GM23338 (cell line): ENCODE measurements at regions not wholly inside any gene's neighbourhood (a gene's known extent, or its start where the extent isn't known, plus 50 kb on each side); places are given as distances from the start of the nearest gene placed in this dataset.

ENCODE experiments used
- ATAC-seq: fragments of 200-7000 bp; cut with Tn5 transposase; 3 replicates; pipeline ENCODE4 v1.9.1; 2020
- DNase-seq: peaks from one replicate; pipeline ENCODE4 v3.0.0-alpha.2; 2015; ENCODE audit warnings: low spot score
- H2AFZ ChIP-seq: fragments of 200-600 bp; sonication (generic); 2 replicates; pipeline ENCODE4 v1.8.0; 2016; ENCODE audit warnings: antibody characterized with exemption, mild to moderate bottlenecking, moderate library complexity
- H3F3A ChIP-seq: fragments of 200-600 bp; sonication (generic); replicated peaks from 2 replicates; pipeline ENCODE4 v1.8.0; 2017; ENCODE audit warnings: antibody characterized with exemption, mixed run types, low read depth
- H3K27ac ChIP-seq: fragments of 200-600 bp; sonication (generic); 2 replicates; pipeline ENCODE4 v1.6.1; 2016; ENCODE audit warnings: low read depth
- H3K27me3 ChIP-seq: fragments of 200-600 bp; sonication (generic); 2 replicates; pipeline ENCODE4 v1.8.0; 2016; ENCODE audit warnings: mild to moderate bottlenecking, mixed run types, moderate library complexity; ENCODE audit not compliant: insufficient read depth
- H3K36me3 ChIP-seq: fragments of 200-600 bp; sonication (generic); 2 replicates; pipeline ENCODE4 v1.8.0; 2016; ENCODE audit warnings: mild to moderate bottlenecking; ENCODE audit not compliant: insufficient read depth
- H3K4me1 ChIP-seq: fragments of 200-600 bp; sonication (generic); 2 replicates; pipeline ENCODE4 v1.8.0; 2016; ENCODE audit warnings: mild to moderate bottlenecking, moderate library complexity; ENCODE audit not compliant: insufficient read depth
- H3K4me2 ChIP-seq: fragments of 200-600 bp; sonication (generic); 2 replicates; pipeline ENCODE4 v1.7.1; 2017; ENCODE audit warnings: mixed run types
- H3K4me3 ChIP-seq: fragments of 200-600 bp; sonication (generic); 2 replicates; pipeline ENCODE4 v1.6.1; 2016; ENCODE audit warnings: mixed run types
- H3K79me2 ChIP-seq: fragments of 200-600 bp; sonication (generic); replicated peaks from 2 replicates; pipeline ENCODE4 v1.8.0; 2017; ENCODE audit warnings: mild to moderate bottlenecking; ENCODE audit not compliant: insufficient read depth
- H3K9me2 ChIP-seq: fragments of 200-600 bp; sonication (generic); 2 replicates; pipeline ENCODE4 v1.8.0; 2017; ENCODE audit not compliant: insufficient read depth
- H4K20me1 ChIP-seq: fragments of 200-600 bp; sonication (generic); replicated peaks from 2 replicates; pipeline ENCODE4 v1.8.0; 2017; ENCODE audit warnings: mild to moderate bottlenecking; ENCODE audit not compliant: insufficient read depth
- H3K27ac Mint-ChIP-seq: 2 replicates; pipeline ENCODE4 v1.8.0; 2020; ENCODE audit warnings: inconsistent platforms, mild to moderate bottlenecking, moderate library complexity, mixed read lengths
- H3K27me3 Mint-ChIP-seq: 3 replicates; pipeline ENCODE4 v1.8.0; 2022; ENCODE audit warnings: low read depth, mild to moderate bottlenecking, moderate library complexity, mixed read lengths, inconsistent platforms; ENCODE audit not compliant: insufficient read depth, poor library complexity
- H3K36me3 Mint-ChIP-seq: 3 replicates; pipeline ENCODE4 v1.8.0; 2021; ENCODE audit warnings: low read depth, mild to moderate bottlenecking, inconsistent platforms, moderate library complexity, mixed read lengths
- H3K4me1 Mint-ChIP-seq: 3 replicates; pipeline ENCODE4 v1.8.0; 2020; ENCODE audit warnings: mild to moderate bottlenecking, inconsistent platforms, mixed read lengths
- H3K4me3 Mint-ChIP-seq: 3 replicates; pipeline ENCODE4 v1.8.0; 2021; ENCODE audit warnings: moderate library complexity, mild to moderate bottlenecking, inconsistent platforms, mixed read lengths
- H3K9me3 Mint-ChIP-seq: 3 replicates; pipeline ENCODE4 v1.8.0; 2020; ENCODE audit warnings: moderate library complexity, mild to moderate bottlenecking, inconsistent platforms, mixed read lengths
- CREB1 ChIP-seq: fragments of 250-450 bp; sonication (Bioruptor Pico); IDR thresholded peaks from 2 replicates; pipeline ENCODE4 v1.5.0; 2020; ENCODE audit warnings: low read depth, mild to moderate bottlenecking, moderate library complexity
- CTCF ChIP-seq, 2 experiments: fragments of 200-600 bp in 1 of 2; sonication (generic) in 1 of 2; conservative IDR thresholded peaks; 2 replicates each; pipeline versions ENCODE4 v1.5.1 to v1.6.1; 2016 to 2017; ENCODE audit warnings: antibody characterized with exemption in 2 of 2, low read depth in 2 of 2, mild to moderate bottlenecking in 2 of 2, moderate library complexity in 1 of 2
- ETS1 ChIP-seq: IDR thresholded peaks from 2 replicates; pipeline ENCODE4 v1.6.1; 2016; ENCODE audit warnings: antibody characterized with exemption
- EZH2 ChIP-seq: fragments of 200-600 bp; sonication (generic); IDR thresholded peaks from one replicate; pipeline ENCODE4 v1.8.0; 2017; ENCODE audit warnings: antibody characterized with exemption, mild to moderate bottlenecking, low read depth; ENCODE audit not compliant: unreplicated experiment
- EZH2phosphoT487 ChIP-seq: fragments of 200-600 bp; sonication (generic); IDR thresholded peaks from one replicate; pipeline ENCODE4 v1.8.1; 2018; ENCODE audit warnings: antibody characterized with exemption; ENCODE audit not compliant: unreplicated experiment
- JUNB ChIP-seq: IDR thresholded peaks from one replicate; pipeline ENCODE4 v1.6.1; 2016; ENCODE audit warnings: antibody characterized with exemption; ENCODE audit not compliant: unreplicated experiment
- NANOG ChIP-seq: IDR thresholded peaks from 2 replicates; pipeline ENCODE4 v1.6.1; 2016; ENCODE audit warnings: antibody characterized with exemption, borderline replicate concordance
- POLR2AphosphoS5 ChIP-seq: IDR thresholded peaks from 2 replicates; pipeline ENCODE4 v1.6.1; 2016; ENCODE audit warnings: antibody characterized with exemption, low read depth
- STAT1 ChIP-seq: IDR thresholded peaks from one replicate; pipeline ENCODE4 v1.6.1; 2016; ENCODE audit warnings: antibody characterized with exemption; ENCODE audit not compliant: unreplicated experiment
- ZNF114 ChIP-seq: fragments of 250-450 bp; sonication (Bioruptor Pico); IDR thresholded peaks from 2 replicates; pipeline ENCODE4 v1.5.0; 2020; ENCODE audit warnings: mild to moderate bottlenecking, moderate library complexity
- ZNF331 ChIP-seq: fragments of 250-450 bp; sonication (Bioruptor Pico); IDR thresholded peaks from 2 replicates; pipeline ENCODE4 v1.5.0; 2020; ENCODE audit warnings: low read depth, mild to moderate bottlenecking, moderate library complexity
- ZNF462 ChIP-seq: fragments of 250-450 bp; sonication (Bioruptor Pico); IDR thresholded peaks from 2 replicates; pipeline ENCODE4 v1.5.0; 2020; ENCODE audit warnings: mild to moderate bottlenecking, moderate library complexity

- no peak for TF ChIP-seq ZNF462 (CRISPR knock-in tag)
- TF ChIP-seq ETS1: no peak
- no peak for TF ChIP-seq EZH2
- no peak for TF ChIP-seq EZH2phosphoT487
- no peak for TF ChIP-seq ZNF114
- TF ChIP-seq STAT1: no peak
- no peak for TF ChIP-seq JUNB
- TF ChIP-seq NANOG: no peak
These were observed 617.8 kb downstream of the PCDH7 start (continued) for GRCh38 chr4:31338000-31338399.

GRCh38 chr4:31341601-31342359, 621.6 kb downstream of the PCDH7 start:
- DNase-seq (no peak), ATAC-seq (no peak)
- Mint-ChIP-seq H3K4me1 (no peaks in the 10 kb centered on the region; the same call in 1 of the 3 replicates), H3K27me3 (no peaks in the 10 kb centered on the region), H3K4me3 (no peak overlapping the region), H3K27ac (no peak overlapping the region), H3K36me3 (peaks cover 15% of the 10 kb centered on the region; the same call in 2 of the 3 replicates), H3K9me3 (peaks cover 20% of the 10 kb centered on the region)
- H3K79me2 ChIP-seq: no peaks in the 10 kb centered on the region
- H3F3A ChIP-seq: no peaks in the 10 kb centered on the region
- H3K4me3 ChIP-seq: no peak overlapping the region
- TF ChIP-seq CREB1 (CRISPR knock-in tag) (no peak), EZH2 (no peak), ZNF331 (CRISPR knock-in tag) (no peak), CTCF (conservative IDR thresholded peaks at IDR 0.05; ENCODE audit: low read depth in 2 of 2) (no peak), ZNF114 (no peak), POLR2AphosphoS5 (no peak)
- H3K4me1 ChIP-seq: no peaks in the 10 kb centered on the region
- no peaks in the 10 kb centered on the region for H3K9me2 ChIP-seq
- no peaks in the 10 kb centered on the region for H3K27me3 ChIP-seq
- no peak overlapping the region for H2AFZ ChIP-seq
- no peaks in the 10 kb centered on the region for H3K36me3 ChIP-seq
- H4K20me1 ChIP-seq: no peaks in the 10 kb centered on the region
- H3K27ac ChIP-seq: no peak overlapping the region
- no peak overlapping the region for H3K4me2 ChIP-seq
